ENCODE measurements at regions not wholly inside any gene's neighbourhood (a gene's known extent, or its start where the extent isn't known, plus 50 kb on each side); places are given as distances from the start of the nearest gene placed in this dataset.
"Not testable (repeated sequence)": the region's sequence is repeated elsewhere in the genome, so short reads cannot be mapped to it uniquely, and the experiment has no call there.

DNA sequence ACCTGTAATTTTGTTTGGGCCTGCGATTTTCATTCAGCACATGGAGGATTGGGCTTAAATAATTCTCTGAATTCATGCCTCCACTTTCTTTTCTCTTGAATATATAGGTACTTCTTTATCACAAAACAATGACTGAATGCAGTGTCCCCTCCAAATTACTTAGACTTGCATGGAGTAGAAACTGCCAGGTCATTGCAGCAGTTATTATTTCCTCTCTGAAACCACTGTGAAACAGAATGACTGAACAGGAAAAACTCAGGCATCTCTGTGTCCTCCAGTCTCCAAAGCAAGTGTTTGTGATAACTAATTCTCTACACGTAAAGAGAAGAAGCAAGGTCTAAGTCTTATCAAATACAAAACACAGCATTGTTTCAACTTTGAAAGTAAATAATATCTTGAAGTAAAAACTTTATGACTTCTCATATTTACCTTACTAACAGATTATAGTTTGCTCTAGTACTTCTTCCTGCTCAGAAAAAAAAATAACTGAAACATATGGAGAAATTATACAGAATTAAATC, 144.5 kb upstream of the DIAPH2 start:
- Histone ChIP-seq H3K27me3 (ENCODE audit: control insufficient read depth, insufficient read depth, low read length) (no peaks in the 10 kb centered on the region), H3K4me3 (ENCODE audit: low read depth, low read length) (no peak overlapping the region), H3K36me3 (ENCODE audit: control insufficient read depth, insufficient read depth, low read length) (no peaks in the 10 kb centered on the region)
- FAIRE-seq (no peak), DNase-seq (ENCODE audit: low read depth) (no peak)
- no peak for TF ChIP-seq CTCF (IDR thresholded peaks at IDR 0.05; ENCODE audit: insufficient read depth, low read length, severe bottlenecking)

- H3K4me3 ChIP-seq (ENCODE audit: low read depth, low read length); FAIRE-seq; DNase-seq (ENCODE audit: low read depth); H3K27me3 ChIP-seq (ENCODE audit: control insufficient read depth, insufficient read depth, low read length); H3K36me3 ChIP-seq (ENCODE audit: control insufficient read depth, insufficient read depth, low read length): not testable (repeated sequence)
Observed at GRCh38 chrX:96546281-96546680, 138.4 kb upstream of the DIAPH2 start.

- H3K36me3 ChIP-seq (ENCODE audit: control insufficient read depth, insufficient read depth, low read length), result no peaks in the 10 kb centered on the region
- no peaks in the 10 kb centered on the region for H3K27me3 ChIP-seq (ENCODE audit: control insufficient read depth, insufficient read depth, low read length)
- H3K4me3 ChIP-seq (ENCODE audit: low read depth, low read length), result no peak overlapping the region
- DNase-seq (ENCODE audit: low read depth) (no peak), FAIRE-seq (no peak)
- no peak for TF ChIP-seq CTCF (IDR thresholded peaks at IDR 0.05; ENCODE audit: insufficient read depth, low read length, severe bottlenecking)
Observed at GRCh38 chrX:96551322-96551872, 133.2 kb upstream of the DIAPH2 start.

- FAIRE-seq (no peak), DNase-seq (ENCODE audit: low read depth) (no peak)
- TF ChIP-seq CTCF (IDR thresholded peaks at IDR 0.05; ENCODE audit: insufficient read depth, low read length, severe bottlenecking), result no peak
- Histone ChIP-seq H3K27me3 (ENCODE audit: control insufficient read depth, insufficient read depth, low read length) (no peaks in the 10 kb centered on the region), H3K4me3 (ENCODE audit: low read depth, low read length) (no peak overlapping the region), H3K36me3 (ENCODE audit: control insufficient read depth, insufficient read depth, low read length) (no peaks in the 10 kb centered on the region)
Observed at GRCh38 chrX:96556886-96557285, 127.8 kb upstream of the DIAPH2 start.

- H3K27me3 ChIP-seq (ENCODE audit: control insufficient read depth, insufficient read depth, low read length); FAIRE-seq; H3K4me3 ChIP-seq (ENCODE audit: low read depth, low read length); H3K36me3 ChIP-seq (ENCODE audit: control insufficient read depth, insufficient read depth, low read length); DNase-seq (ENCODE audit: low read depth): not testable (repeated sequence)
Observed at GRCh38 chrX:96561129-96561528, 123.5 kb upstream of the DIAPH2 start.

DNA sequence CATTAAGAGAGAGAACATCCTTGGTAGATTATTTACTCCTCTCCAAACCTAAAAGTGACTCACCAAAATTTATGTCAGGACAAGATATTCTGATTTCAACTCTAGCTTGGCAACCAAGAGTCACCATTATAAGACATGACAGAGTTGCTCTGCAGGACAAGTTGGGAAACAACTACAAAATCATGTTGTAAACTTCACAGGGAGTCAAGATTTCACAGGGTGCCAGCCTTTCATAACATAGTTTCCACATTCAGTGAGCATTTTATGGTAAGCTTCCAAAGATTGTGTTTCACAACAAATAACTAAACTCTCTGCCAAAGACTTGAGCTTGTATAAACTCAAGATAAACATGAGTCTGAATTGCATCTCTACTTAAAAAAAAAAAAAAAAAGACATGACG, 121.0 kb upstream of the DIAPH2 start:
- FAIRE-seq, result no peak
- Histone ChIP-seq H3K36me3 (ENCODE audit: control insufficient read depth, insufficient read depth, low read length) (no peaks in the 10 kb centered on the region), H3K27me3 (ENCODE audit: control insufficient read depth, insufficient read depth, low read length) (no peaks in the 10 kb centered on the region), H3K4me3 (ENCODE audit: low read depth, low read length) (no peak overlapping the region)
- DNase-seq (ENCODE audit: low read depth), result peak; percentile 14
- TF ChIP-seq CTCF (IDR thresholded peaks at IDR 0.05; ENCODE audit: insufficient read depth, low read length, severe bottlenecking), result no peak

GRCh38 chrX:96564595-96564994, 120.0 kb upstream of the DIAPH2 start:
- Histone ChIP-seq H3K27me3 (ENCODE audit: control insufficient read depth, insufficient read depth, low read length) (no peaks in the 10 kb centered on the region), H3K36me3 (ENCODE audit: control insufficient read depth, insufficient read depth, low read length) (no peaks in the 10 kb centered on the region), H3K4me3 (ENCODE audit: low read depth, low read length) (no peak overlapping the region)
- TF ChIP-seq CTCF (IDR thresholded peaks at IDR 0.05; ENCODE audit: insufficient read depth, low read length, severe bottlenecking), result no peak
- FAIRE-seq, result no peak
- no peak for DNase-seq (ENCODE audit: low read depth)

Data from bronchial epithelial cell (primary cell).